Choroid plexus epithelial cell (primary cell): ENCODE measurements at regions not wholly inside any gene's neighbourhood (a gene's known extent, or its start where the extent isn't known, plus 50 kb on each side); places are given as distances from the start of the nearest gene placed in this dataset.
"Not testable (repeated sequence)": the region's sequence is repeated elsewhere in the genome, so short reads cannot be mapped to it uniquely, and the experiment has no call there.

Experiments used
- DNase-seq: peaks from one replicate; pipeline ENCODE4 v3.0.0-alpha.2; 2010; ENCODE audit warnings: low read depth
- H3K4me3 ChIP-seq: 2 replicates; pipeline ENCODE4 v1.5.1; 2011; ENCODE audit warnings: low read depth, mild to moderate bottlenecking, control low read depth, low read length, moderate library complexity
- CTCF ChIP-seq: conservative IDR thresholded peaks from 2 replicates; pipeline ENCODE4 v1.5.1; 2011; ENCODE audit warnings: low read depth, mild to moderate bottlenecking, control low read depth, inconsistent platforms, low read length, moderate library complexity

- H3K4me3 ChIP-seq, result no peak overlapping the region
- no peak for DNase-seq
- no peak for TF ChIP-seq CTCF
Measured at GRCh38 chr7:121621937-121622336, 225.8 kb upstream of the FAM3C start.

- DNase-seq, result no peak
- no peak overlapping the region for H3K4me3 ChIP-seq
- no peak for TF ChIP-seq CTCF
Measured at GRCh38 chr7:121620953-121621606, 225.0 kb upstream of the FAM3C start.

GRCh38 chr7:121620206-121620605 is 224.1 kb upstream of the FAM3C start:
- TF ChIP-seq CTCF, result no peak
- no peak for DNase-seq
- H3K4me3 ChIP-seq, result no peak overlapping the region

GRCh38 chr7:121618182-121618581 is 222.1 kb upstream of the FAM3C start:
- DNase-seq, result no peak
- no peak for TF ChIP-seq CTCF
- no peak overlapping the region for H3K4me3 ChIP-seq

GRCh38 chr7:121610243-121610642 is 214.1 kb upstream of the FAM3C start:
- DNase-seq, result no peak
- TF ChIP-seq CTCF, result no peak
- H3K4me3 ChIP-seq, result no peak overlapping the region

- DNase-seq, result no peak
- H3K4me3 ChIP-seq, result no peak overlapping the region
- no peak for TF ChIP-seq CTCF
Measured at GRCh38 chr7:121609208-121609607, 213.1 kb upstream of the FAM3C start.

GRCh38 chr7:121608785-121609184 is 212.7 kb upstream of the FAM3C start:
- no peak overlapping the region for H3K4me3 ChIP-seq
- no peak for TF ChIP-seq CTCF
- no peak for DNase-seq

- not testable (repeated sequence) for H3K4me3 ChIP-seq, DNase-seq
Measured at GRCh38 chr7:121608183-121608582, 212.1 kb upstream of the FAM3C start.
